Prostate gland (tissue), 2 donors: ENCODE measurements at regions not wholly inside any gene's neighbourhood (a gene's known extent, or its start where the extent isn't known, plus 50 kb on each side); places are given as distances from the start of the nearest gene placed in this dataset.

Experiments used
- DNase-seq: peaks from one replicate; pipeline ENCODE4 v3.0.0-alpha.2; 2019; ENCODE audit warnings: low spot score
- H3K27ac ChIP-seq, 2 donors: fragments of 200-600 bp; sonication (generic); 2 replicates each; pipeline ENCODE4 v1.5.1; 2017 to 2019
- H3K27me3 ChIP-seq: fragments of 200-600 bp; sonication (generic); replicated peaks from 2 replicates; pipeline ENCODE4 v1.5.1; 2019; ENCODE audit not compliant: insufficient read depth
- H3K36me3 ChIP-seq, 2 donors: fragments of 200-600 bp; sonication (generic); 1 replicate in 1 of 2; 2 replicates in 1 of 2; pipeline versions ENCODE4 v1.5.1 to v1.8.1; 2017 to 2019
- H3K4me1 ChIP-seq: fragments of 200-600 bp; sonication (generic); replicated peaks from 2 replicates; pipeline ENCODE4 v1.5.1; 2019
- H3K4me3 ChIP-seq, 2 donors: fragments of 200-600 bp; sonication (generic); 2 replicates each; pipeline ENCODE4 v1.5.1; 2017 to 2019
- H3K9me3 ChIP-seq: fragments of 200-600 bp; sonication (generic); 2 replicates; pipeline ENCODE4 v1.5.1; 2017
- POLR2A ChIP-seq: fragments of 450-650 bp; IDR thresholded peaks from one replicate; pipeline ENCODE4 v1.6.1; 2016; ENCODE audit warnings: antibody characterized with exemption, mild to moderate bottlenecking
- POLR2AphosphoS5 ChIP-seq: sonication (generic); formaldehyde crosslinking; IDR thresholded peaks from one replicate; pipeline ENCODE4 v1.6.1; 2017; ENCODE audit warnings: antibody characterized with exemption
- WGBS: methylation state at CpG from one replicate; pipeline ENCODE4 v1.1.5; 2018; 5-methylcytosine and 5-hydroxymethylcytosine counted together
- intact Hi-C: fragments of 100-400 bp; cut with DNase I; formaldehyde crosslinking; loops from one replicate; pipeline ENCODE4 v1.14.2; 2022
- TF ChIP-seq, protein P1 (sequence below), 4 experiments: fragments of 200-600 bp in 2 of 4; fragments of 450-650 bp in 2 of 4; sonication (generic) in 2 of 4; IDR thresholded peaks; 1 replicate in 3 of 4; 2 replicates in 1 of 4; pipeline ENCODE4 v1.5.1; 2016 to 2019; ENCODE audit warnings: antibody characterized with exemption in 4 of 4, mild to moderate bottlenecking in 2 of 4, moderate library complexity in 2 of 4

- Histone ChIP-seq H3K27me3 (no peaks in the 10 kb centered on the region), H3K4me1 (no peaks in the 10 kb centered on the region), H3K4me3 (no peak overlapping the region), H3K9me3 (no peaks in the 10 kb centered on the region), H3K27ac (no peak overlapping the region), H3K36me3 (no peaks in the 10 kb centered on the region)
- WGBS: 50% methylated on average over 2 of the region's 2 CpGs
- no peak for DNase-seq
- no peak for TF ChIP-seq POLR2A
- intact Hi-C loops: no loop called here
Measured at GRCh38 chr1:187471555-187471954, 642.8 kb downstream of the PLA2G4A start.

DNA sequence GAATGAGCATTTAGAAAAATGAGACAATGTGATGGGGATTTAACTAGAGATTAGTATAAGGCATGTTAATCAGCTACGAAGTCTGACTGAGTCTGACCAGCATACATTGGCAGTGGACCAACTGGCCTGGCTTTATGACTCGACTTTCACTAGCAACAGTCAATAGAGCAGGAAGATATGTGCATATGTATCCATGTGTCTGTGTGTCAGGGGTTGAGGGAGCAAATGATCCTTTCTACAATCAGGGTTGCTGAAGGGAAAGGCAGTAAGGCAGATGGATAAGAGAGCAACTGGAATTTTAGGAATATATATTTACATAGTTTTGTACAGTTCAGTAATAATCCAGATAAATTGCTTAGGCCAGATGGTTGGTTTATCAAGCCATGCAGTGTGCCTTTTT lies 645.6 kb downstream of the PLA2G4A start:
- Histone ChIP-seq H3K27me3 (no peaks in the 10 kb centered on the region), H3K4me1 (no peaks in the 10 kb centered on the region), H3K36me3 (no peaks in the 10 kb centered on the region), H3K9me3 (no peaks in the 10 kb centered on the region), H3K4me3 (no peak overlapping the region), H3K27ac (no peak overlapping the region)
- peak; percentile 27 for DNase-seq
- TF ChIP-seq POLR2AphosphoS5 (no peak), POLR2A (no peak)
- TF ChIP-seq, protein P1, sequence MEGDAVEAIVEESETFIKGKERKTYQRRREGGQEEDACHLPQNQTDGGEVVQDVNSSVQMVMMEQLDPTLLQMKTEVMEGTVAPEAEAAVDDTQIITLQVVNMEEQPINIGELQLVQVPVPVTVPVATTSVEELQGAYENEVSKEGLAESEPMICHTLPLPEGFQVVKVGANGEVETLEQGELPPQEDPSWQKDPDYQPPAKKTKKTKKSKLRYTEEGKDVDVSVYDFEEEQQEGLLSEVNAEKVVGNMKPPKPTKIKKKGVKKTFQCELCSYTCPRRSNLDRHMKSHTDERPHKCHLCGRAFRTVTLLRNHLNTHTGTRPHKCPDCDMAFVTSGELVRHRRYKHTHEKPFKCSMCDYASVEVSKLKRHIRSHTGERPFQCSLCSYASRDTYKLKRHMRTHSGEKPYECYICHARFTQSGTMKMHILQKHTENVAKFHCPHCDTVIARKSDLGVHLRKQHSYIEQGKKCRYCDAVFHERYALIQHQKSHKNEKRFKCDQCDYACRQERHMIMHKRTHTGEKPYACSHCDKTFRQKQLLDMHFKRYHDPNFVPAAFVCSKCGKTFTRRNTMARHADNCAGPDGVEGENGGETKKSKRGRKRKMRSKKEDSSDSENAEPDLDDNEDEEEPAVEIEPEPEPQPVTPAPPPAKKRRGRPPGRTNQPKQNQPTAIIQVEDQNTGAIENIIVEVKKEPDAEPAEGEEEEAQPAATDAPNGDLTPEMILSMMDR (IDR thresholded peaks at IDR 0.05): no peak
- whole genome bisulfite sequencing: 64% methylated on average over 2 of the region's 2 CpGs
- intact Hi-C loops: no loop called here

DNA sequence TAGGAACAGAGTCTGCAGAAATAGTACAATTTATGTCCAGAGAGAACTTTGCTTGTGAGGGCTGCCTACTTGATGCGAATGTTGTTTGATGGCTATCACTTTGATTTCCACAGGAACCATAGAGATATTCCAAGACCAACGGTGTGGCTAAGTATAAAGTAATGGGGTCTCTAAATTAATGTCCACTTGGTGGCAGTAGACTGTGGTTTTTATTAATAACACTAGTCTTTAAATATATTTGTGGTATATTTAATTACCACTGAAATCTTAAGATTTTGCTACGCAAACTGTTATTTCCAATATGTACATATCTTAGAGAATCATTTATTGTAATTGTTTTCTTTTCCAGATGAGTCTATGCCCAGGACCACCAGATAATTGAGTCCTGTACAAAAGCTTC lies 647.9 kb downstream of the PLA2G4A start:
- intact Hi-C loops: no loop called here
- Histone ChIP-seq H3K27me3 (no peaks in the 10 kb centered on the region), H3K27ac (no peak overlapping the region), H3K4me1 (no peaks in the 10 kb centered on the region), H3K36me3 (no peaks in the 10 kb centered on the region), H3K9me3 (no peaks in the 10 kb centered on the region), H3K4me3 (no peak overlapping the region)
- DNase-seq: no peak
- WGBS: 69% methylated on average over 3 of the region's 3 CpGs
- TF ChIP-seq, protein P1 (IDR thresholded peaks at IDR 0.05): peak in 2 of 4 experiments; percentile 21 to 35
- no peak for TF ChIP-seq POLR2AphosphoS5

- no peaks in the 10 kb centered on the region for H3K27me3 ChIP-seq
- no peak for TF ChIP-seq POLR2AphosphoS5
- TF ChIP-seq, protein P1 (IDR thresholded peaks at IDR 0.05): no peak
- no peak for TF ChIP-seq POLR2A
- H3K9me3 ChIP-seq: no peaks in the 10 kb centered on the region
- H3K27ac ChIP-seq: no peak overlapping the region
- DNase-seq: no peak
- intact Hi-C loops: no loop called here
- WGBS: 46% methylated on average over 2 of the region's 2 CpGs
- no peaks in the 10 kb centered on the region for H3K4me1 ChIP-seq
- no peaks in the 10 kb centered on the region for H3K36me3 ChIP-seq
- H3K4me3 ChIP-seq: no peak overlapping the region
Measured at GRCh38 chr1:187477103-187477502, 648.4 kb downstream of the PLA2G4A start.

- Histone ChIP-seq H3K27ac (no peak overlapping the region), H3K9me3 (no peaks in the 10 kb centered on the region), H3K4me1 (no peaks in the 10 kb centered on the region), H3K27me3 (no peaks in the 10 kb centered on the region), H3K36me3 (no peaks in the 10 kb centered on the region), H3K4me3 (no peak overlapping the region)
- intact Hi-C loops: no loop called here
- 46% methylated on average over 4 of the region's 4 CpGs for WGBS
- TF ChIP-seq POLR2A (no peak), POLR2AphosphoS5 (no peak)
- TF ChIP-seq, protein P1 (IDR thresholded peaks at IDR 0.05): no peak
- no peak for DNase-seq
Measured at GRCh38 chr1:187477535-187477934, 648.8 kb downstream of the PLA2G4A start.
